GDM1 (cell line): ENCODE measurements at regions not wholly inside any gene's neighbourhood (a gene's known extent, or its start where the extent isn't known, plus 50 kb on each side); places are given as distances from the start of the nearest gene placed in this dataset.
"Not testable (repeated sequence)": the region's sequence is repeated elsewhere in the genome, so short reads cannot be mapped to it uniquely, and the experiment has no call there.

ENCODE experiments used
- DNase-seq: peaks from one replicate; lab custom pipeline; 2025; lab: John Stamatoyannopoulos, UW

DNA sequence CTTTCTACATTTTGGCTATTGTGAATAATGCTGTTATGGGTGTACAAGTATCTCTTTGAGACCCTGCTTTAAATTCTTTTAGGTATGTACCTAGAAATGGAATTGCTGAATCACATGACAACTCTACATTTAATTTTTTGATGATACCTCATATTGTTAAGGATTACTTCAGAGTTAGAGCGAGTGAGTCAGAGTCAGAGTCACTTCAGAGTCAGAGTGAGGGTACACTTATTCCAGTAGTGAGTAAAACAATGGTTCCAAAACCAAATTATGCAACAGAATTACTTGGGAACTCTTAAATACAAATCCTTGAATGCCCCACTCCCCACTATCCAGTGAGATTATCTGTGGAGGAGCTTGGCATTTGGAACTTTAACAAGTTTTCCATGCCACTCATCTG is 50.3 kb upstream of the SNRK start:
- no peak for DNase-seq

DNA sequence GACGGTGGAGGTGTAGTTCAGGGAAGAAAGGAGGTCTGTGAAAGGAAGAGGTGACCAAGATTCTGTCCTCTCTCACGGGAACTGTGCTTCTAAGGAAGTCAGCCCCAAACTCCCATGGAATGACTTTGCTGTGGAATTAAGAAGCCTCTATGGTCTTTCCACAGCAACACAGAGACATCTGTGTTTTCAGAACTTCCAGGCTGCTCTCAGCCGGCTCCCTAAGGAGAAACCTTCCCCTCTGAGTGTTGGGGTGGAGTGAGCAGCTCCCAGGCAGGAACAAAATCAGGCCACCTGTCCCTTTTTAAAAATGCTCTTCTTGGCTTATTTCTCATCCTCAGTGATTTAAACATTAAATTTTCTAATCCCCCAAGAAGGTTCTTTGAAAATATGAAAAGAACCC is 53.3 kb upstream of the SNRK start:
- DNase-seq = no peak

DNA sequence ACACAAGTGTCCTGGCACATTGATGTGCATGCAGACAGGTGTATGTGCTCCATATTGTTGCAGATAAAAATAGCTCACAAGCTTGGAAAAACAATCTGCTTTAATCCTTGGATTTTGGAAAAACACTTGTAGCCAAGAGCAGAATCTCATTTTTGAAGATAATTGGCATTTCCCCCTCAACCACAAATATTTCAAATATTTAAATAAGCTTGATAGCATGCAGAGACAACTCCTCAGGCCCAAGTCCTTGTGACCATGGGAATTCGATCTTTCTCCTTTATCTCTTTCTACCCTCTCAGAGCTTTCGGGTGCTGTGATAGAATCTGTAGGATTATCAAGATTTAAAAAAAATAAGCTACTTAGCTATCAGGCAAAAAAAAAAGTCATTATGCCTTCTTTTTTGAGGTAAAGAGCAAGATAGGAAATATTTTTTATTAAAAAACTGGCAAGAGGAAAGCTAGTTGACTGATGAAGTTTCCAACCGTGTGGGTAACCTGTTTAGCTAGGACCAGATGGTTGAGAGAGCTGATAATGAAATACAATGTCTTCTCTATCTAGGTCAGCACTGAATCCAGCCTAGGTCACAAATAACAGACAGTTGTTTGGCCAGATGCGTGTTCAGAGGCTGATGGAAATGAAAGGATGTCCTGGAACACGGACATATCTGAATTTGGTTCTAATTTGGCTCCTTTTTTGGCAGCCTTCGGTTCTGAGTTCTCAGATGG is 54.9 kb upstream of the SNRK start:
- DNase-seq = no peak

DNA sequence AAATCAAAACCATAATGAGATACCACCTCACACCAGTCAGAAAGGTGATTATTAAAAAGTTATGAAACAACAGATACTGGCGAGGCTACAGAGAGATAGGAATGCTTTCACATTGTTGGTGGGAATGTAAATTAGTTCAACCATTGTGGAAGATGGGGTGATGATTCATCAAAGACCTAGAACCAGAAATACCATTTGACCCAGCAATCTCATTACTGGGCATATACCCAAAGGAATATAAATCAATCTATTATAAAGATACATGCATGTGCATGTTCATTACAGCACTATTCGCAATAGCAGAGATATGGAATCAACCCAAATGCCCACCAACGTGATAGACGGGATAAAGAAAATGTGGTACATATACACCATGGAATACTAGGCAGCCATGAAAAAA is 56.5 kb upstream of the SNRK start:
- not testable (repeated sequence) for DNase-seq

DNA sequence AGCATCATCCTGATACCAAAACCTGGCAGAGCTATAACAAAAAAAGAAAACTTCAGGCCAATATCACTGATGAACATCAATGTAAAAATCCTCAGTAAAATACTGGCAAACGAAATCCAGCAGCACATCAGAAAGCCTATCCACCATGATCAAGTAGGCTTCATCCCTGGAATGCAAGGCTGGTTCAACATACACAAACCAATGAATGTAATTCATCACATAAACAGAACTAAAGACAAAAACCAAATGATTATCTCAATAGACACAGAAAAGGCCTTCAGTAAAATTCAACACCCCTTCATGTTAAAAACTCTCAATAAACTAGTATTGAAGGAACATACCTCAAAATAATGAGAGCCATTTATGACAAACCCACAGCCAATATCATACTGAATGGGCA is 58.7 kb upstream of the SNRK start:
- DNase-seq = not testable (repeated sequence)

DNA sequence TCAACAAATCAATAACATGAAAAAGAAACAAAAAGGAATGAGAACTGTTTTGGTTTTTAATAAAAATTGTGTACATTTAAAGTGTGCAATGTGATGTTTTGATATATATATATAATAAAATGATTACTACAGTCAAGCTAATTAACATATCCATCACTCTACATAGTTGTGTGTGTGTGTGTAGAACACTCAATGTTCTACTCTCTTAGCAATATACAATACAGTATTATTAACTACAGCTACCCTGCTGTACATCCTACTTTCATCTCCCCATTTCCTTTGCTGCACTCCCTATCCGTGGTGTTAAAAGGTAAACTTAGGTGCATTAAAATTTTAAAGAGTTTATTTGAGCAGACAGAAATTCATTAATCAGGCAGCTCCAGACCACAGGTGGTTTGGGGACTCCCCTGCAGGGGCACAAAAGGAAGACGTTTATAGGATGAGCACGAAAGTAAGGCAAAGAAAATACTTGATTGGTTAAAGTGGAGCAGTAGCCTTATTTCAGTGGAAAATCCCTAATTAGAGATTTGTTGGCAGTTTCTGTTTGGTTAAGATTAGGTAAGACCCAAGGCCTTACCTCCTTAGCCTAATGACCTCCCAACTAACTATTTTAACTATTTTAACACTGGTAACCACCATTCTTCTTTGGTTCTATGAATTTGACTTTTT is 61.8 kb upstream of the SNRK start:
- DNase-seq = no peak

DNA sequence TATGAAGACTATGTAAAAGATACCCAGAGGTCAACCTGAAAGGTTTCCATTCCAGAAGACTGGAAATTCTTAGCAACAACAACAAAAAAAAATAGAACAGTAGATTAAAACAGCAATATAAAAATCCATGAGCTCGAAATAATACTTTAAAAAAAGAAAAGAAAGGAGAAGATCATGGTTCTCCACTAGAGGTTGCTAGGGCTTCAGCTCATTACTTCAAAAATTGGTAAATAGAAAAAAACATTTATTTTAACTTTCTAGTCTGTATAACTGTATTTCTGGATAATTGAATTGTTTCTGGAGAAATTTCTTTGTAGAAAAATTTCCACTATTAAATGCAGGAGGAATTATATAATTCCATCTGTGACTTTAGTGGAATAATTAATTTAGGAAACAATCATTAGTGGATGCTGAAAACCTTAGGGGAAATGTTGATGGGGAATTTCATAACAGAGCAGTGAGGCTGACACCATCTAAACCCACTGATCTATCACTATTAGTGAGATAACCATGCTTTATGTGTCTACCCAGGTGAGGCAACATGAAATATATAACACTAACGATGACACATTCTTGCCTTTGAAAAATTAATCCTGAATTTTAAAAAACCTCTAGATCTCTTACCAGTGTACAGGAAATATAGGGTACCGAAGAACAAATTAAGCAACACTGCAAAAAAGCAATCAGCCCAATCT is 62.5 kb upstream of the SNRK start:
- DNase-seq = no peak

DNA sequence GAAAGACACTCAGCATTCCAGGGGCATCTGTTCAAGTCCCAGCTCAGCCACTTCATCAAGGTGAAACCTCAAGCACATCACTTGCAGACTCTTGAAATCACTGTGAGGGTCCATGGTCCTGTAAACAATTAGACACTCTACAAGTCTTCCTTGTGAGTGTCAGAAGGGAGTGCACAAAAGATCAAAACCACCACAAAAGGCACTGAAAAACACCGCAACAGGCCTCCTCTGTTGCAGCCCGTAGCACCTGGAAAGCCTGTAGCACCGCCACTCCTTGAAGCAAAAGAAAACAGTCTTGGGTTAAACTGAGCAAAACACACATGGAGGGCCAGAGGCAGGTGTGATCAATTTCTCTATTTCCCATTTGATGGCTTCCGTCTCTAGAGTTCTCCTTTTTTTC is 63.8 kb upstream of the SNRK start:
- DNase-seq = no peak

DNA sequence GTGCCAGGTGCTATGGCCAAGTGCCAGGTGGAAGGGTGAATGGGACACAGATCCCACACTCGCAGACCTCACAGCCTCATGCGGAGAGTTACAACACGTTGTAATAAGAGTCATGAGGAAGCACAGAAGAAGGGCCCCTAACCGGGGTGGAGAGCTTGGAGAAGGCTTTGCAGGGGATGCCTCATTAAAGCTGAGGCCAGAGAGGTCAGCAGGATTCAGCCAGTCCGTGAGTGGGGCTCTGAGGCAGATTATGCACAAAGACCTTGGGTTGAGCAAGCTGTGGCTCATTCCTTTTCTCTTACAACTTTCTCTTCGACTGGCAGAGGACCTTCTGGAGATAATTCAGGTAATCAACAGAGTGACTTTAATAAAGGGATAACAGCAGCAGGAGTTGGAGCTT is 65.3 kb upstream of the SNRK start:
- DNase-seq = no peak

DNA sequence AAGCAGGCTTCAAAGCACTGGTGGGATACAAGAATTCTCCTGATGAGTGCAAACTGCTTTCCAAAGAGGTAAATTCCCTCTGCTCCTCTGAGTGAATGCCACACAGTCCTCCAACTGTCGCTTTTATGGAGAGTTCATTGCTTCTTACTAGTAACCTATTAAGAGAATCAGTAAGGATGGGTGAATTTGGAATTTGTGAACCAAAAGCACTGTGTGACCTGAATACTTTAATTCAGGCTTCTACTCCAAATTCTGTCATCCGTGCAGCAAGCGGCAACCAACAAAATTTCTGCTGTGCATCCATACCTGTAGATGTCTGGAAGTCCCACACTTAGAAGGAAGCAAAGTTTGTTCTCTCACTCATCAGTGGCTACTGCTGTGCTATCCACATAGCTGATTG is 66.7 kb upstream of the SNRK start:
- no peak for DNase-seq

DNA sequence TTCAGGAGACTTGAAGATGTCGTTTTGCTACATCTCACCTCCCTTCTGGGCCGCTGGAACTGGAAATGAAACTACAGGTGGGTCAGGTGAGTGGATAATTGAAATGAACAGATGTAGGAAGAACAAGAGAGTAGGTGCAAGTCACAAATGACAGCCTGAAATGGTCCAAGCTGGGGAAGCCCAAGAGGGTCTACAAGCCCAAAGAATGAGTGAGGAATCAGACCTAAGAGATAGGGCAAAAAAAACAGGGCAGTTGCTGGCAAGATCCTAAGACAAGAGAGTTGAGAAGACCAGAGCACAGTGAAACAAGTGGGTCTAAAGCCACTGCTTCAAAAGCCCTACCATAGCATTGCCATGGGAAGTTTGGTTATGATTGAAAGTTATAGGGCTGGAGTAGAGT is 67.4 kb upstream of the SNRK start:
- no peak for DNase-seq

DNA sequence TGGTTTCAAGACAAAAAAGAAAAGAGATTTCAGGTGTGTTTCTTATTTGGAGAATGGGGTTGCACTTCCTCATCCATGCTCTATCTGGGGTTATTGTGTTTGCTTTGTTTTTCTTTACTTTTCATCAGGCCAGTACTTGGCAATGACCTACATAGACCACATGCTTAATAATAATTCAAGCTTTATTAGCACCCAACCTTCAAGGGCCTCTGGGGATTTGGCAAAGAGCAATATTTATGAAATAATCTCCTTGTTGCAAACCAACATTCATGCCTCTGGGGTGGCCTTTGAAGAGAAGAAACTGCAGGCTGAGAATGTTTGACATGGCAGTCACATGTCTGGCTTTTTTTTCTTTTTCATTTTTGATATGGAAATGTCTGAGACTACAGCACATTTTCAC is 68.2 kb upstream of the SNRK start:
- no peak for DNase-seq

DNA sequence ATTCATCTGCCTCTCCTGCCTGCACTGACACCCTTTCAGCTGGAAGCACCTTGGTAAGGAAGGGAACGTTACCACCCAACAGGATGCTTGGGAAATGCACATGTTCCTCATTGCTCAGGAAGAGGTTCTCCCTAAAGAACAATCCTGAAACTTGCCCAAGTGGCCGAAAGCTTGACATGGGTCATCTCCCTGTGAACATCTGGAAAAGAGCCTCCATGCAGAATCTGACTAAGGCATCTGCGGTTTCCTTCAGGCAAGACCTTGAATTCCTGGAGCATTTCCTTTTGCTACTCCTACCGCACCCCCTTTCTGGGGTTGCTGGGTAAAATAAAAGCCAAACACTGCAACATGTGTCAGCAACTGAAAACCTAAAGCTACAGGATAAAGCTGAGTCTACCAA is 68.7 kb upstream of the SNRK start:
- DNase-seq = no peak

DNA sequence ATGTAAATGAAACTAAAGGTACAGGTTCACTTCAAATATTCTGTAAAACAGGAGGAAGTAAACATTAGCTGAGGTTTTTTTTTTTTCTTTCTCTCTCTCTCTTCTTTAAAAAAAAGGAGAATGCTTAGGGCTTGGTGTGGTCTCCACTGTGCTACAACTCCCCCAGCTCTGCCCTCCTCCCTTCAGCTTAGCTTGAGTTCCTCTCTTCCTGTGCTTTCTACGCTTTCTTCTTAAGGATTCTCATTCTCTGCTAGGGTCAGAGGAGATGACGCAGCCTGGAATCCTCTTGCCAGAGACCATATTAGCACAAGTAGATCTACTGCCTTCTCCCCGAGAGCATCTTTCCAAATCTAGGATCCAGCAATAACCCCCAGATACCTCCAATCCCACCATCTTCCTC is 69.1 kb upstream of the SNRK start:
- DNase-seq = no peak

DNA sequence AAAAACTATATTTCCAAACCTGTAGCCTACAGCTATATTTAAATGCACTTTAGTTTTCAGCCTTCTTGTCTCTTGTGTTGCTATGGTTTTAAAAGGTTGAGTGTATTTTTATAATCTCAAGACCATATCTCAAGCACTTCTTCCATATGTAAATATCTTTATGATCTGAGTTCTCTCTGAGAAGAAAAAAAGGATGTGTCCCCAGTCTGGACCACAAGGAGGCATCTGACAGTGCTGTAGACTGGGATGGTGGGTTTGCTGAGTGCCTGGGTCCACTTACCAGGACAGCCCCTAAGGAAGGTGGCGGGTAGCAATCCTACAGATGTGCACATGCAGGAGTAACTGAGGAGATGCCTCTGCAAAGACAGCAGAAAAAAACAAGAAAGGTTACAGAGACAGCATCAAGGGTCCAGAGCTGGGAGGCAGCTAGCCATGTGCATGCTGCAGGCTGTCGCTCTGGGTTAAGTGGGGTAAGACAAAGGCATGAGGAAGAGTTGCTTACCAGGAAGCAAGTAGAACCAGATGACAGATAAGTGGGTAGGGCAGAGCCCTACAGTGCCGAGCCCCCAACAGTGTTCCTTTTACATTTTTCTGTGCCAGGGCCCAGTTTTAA is 70.6 kb upstream of the SNRK start:
- no peak for DNase-seq

DNA sequence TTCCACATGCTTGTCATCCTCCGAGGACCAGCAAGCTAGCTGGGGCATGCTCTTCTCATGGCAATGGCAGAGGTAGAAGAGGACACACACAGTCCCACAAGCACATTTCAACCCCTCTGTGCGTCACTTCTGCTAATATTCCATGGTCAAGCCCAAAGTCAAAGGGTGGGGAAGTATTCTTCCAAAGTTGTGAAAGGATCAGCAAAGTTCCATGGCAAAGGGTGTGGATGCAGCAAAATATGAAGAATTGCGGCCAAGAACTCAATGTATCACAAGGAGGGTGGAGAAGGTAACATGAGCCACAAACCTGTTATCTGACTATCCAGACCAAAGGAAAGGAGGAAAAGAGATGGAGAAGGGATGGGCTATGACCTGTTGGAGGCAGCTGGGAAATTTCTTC is 71.2 kb upstream of the SNRK start:
- DNase-seq = no peak

DNA sequence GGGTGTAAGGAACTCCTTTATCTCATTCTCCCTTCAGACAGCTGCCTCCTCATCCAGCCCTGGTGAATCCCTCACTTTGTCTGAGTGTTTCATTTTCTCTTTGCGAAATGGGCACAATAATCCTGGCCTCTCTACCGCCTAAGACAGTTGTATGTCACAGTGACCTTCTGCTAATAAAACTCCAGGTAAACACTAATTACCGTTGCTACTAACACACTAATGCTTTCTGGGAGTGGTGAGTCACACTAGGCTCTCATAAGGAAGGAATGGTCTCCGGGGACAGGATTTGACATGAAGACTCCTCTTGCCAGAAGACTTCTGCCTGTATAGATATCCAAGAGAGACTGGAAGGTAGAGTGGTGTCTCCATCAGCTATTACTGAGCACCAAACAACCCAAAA is 71.7 kb upstream of the SNRK start:
- DNase-seq = no peak

DNA sequence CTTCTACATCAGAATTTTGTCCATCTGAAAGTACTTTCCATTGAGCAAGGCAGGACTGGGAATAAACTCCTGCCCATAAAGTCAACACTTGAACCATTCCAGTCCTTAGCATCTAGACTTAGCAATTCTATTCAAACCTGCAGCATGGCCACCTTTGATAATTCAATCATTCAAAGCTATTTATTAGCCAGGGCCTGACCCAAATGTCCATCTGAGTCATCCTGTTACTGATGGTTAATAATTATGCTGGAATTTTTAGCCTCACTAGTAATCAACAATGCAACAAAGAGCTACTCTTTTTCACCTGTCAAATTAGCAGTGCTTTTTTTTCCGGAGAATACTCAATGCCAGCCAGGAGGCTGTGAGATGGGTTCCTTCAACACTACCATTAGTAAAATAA is 72.7 kb upstream of the SNRK start:
- DNase-seq = no peak

DNA sequence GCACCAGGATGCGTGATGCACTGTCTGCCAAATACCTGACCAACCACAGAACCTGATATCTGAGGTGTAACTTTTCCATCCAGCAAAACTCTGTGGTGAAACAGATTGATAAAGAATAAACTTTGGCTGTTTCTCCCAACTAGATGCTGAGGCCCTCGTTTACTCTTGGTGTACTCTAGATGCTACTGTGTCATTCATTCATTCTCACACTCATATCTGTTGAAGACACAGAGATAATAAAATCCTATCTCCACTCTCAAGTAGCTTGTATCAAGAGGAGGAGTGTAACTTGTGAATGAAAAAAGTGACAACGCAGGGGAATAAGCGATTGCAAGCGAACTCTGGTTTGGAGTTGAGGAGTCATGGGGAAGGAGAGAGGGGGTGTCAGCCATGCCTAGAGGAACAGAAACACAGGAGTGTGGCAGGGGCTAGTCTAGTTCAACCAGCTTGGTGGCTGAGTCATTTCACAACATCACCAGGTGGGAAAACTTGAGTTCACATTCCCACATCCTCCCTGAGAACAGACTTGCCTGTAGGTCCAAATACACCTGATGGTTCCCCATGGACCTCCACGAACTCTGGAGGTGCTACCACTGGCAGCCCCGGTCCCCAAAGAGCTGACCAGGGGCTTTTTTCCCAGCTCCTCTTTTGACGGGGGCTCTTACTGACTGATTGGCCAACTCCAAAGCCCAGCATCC is 73.3 kb upstream of the SNRK start:
- DNase-seq = no peak

DNA sequence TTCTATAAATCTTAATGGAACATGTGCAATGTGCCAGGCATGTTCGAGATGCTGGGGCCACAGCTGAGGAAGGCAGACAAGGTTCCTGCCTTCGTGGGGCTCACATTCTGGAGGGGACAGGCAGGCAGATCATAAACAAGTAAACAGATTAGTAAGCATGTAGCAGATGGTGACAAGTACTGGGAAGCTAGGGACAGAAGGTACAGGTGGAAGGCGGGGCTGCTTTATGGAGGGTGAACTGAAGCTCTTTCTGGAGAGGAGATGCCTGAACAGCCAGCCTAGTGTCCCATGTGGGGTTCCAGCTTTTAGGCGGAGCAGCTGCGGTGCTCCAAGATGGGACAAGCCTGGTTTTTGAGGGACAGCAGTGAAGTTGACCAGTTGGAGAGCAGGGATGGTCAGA is 74.7 kb upstream of the SNRK start:
- DNase-seq = no peak

DNA sequence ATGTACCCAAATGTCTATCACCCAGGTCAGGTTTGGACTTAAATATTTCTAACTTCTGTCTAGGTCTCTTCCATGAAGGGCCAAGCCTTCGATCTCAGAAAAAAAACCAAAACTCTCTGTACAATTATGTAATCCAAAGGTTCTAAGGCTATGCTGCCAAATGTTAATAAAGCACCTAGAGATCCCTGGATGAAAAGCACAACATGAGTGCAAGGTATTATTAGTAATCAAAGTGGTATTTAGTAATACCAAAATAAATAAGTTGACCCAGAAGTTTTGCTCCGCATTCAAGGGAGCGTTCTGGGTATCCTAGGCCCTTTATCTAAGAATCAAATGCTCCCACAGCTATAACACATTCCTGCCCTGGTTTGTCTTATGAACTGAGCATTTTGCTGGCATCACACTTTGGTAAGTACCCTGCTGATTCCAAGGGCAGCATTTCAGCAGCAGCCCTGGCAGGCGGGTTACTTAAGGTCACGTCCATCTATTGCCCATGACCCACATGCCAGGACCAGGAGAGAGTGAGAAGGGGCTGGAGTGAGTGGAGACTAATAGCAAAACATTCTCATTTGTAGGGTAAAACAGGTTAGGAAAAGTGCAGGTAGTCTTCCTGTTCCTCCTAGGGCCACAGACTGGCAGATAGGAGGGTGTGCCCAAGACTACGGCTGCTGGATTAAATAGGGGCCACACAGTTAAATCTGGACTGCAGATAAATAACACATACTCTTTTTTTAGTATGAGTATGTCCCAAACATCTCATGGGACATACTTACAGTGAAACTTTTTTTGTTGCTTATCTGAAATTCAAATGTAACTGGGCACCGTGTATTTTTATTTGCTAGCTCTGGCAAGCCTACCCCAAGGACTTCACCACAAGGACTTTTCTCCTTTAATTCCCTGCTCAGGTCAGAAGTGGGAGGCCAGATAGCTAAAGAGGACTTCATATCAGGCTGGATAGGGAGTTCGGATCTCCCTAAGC is 76.0 kb upstream of the SNRK start:
- no peak for DNase-seq
